Skin epidermis (tissue), 12 donors: ENCODE measurements at regions not wholly inside any gene's neighbourhood (a gene's known extent, or its start where the extent isn't known, plus 50 kb on each side); places are given as distances from the start of the nearest gene placed in this dataset.
"Not testable (repeated sequence)": the region's sequence is repeated elsewhere in the genome, so short reads cannot be mapped to it uniquely, and the experiment has no call there.

Experiments used
- H3K27ac ChIP-seq, 21 experiments: fragments of 200-600 bp; sonication (generic) in 11 of 21; one replicate each; pipeline ENCODE4 v1.5.0; 2020; ENCODE audit warnings: mild to moderate bottlenecking in 3 of 21, inconsistent platforms in 2 of 21, moderate library complexity in 2 of 21
- H3K4me3 ChIP-seq, 7 experiments: fragments of 200-600 bp; sonication (generic) in 2 of 7; one replicate each; pipeline ENCODE4 v1.5.0; 2020; ENCODE audit warnings: inconsistent platforms in 2 of 7, mild to moderate bottlenecking in 2 of 7, moderate library complexity in 1 of 7

GRCh38 chr14:87282266-87282665 lies 710.7 kb downstream of the GALC start:
- no peak overlapping the region for H3K27ac ChIP-seq

GRCh38 chr14:87278415-87278814 lies 714.6 kb downstream of the GALC start:
- no peak overlapping the region for H3K4me3 ChIP-seq
- no peak overlapping the region for H3K27ac ChIP-seq

More at GRCh38 chr14:87282266-87282665, 710.7 kb downstream of the GALC start:
- no peak overlapping the region for H3K4me3 ChIP-seq

DNA sequence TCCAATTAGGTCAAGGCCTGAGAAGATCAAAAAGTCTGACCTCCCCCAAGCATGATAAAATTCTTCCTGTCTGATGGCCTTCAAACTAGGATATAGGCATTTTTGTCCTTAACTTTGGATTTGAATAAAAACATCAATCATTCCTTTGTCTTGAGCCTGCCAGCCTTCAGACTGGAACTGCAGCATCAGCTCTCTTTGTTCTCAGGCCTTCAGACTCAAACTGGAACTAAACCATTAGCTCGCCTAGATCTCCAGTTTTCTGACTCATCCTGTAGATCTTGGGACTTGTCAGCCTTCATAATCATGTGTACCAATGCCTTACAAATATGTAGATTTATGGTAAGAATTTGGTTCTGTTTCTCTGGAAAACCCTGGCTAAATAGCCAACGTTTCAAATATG lies 721.7 kb downstream of the GALC start:
- H3K27ac ChIP-seq, result no peak overlapping the region

GRCh38 chr14:87268997-87269396 lies 724.0 kb downstream of the GALC start:
- Histone ChIP-seq H3K27ac (no peak overlapping the region), H3K4me3 (no peak overlapping the region)

More for the DNA sequence above, 721.7 kb downstream of the GALC start:
- H3K4me3 ChIP-seq, result no peak overlapping the region

DNA sequence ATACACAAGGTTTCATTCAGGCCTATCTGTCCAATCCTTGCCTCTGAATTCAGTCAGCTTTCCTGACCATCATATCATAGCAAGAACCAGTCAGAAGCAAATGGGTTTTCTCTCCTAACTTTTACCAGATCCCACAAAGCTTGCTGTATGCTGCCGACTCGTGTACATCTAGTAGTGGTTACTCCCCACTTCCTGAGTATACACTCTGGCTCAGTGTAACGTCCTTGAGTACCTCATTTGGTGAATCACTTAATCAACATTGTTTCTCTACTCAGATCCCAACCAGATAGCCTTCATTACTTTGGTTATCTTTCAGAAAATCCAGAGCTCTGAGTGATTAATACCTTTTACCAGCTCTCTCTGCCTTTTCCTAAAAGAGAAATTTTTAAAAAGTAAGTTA lies 728.2 kb downstream of the GALC start:
- H3K27ac ChIP-seq, result no peak overlapping the region

GRCh38 chr14:87264272-87264785 lies 728.7 kb downstream of the GALC start:
- Histone ChIP-seq H3K4me3 (no peak overlapping the region), H3K27ac (no peak overlapping the region)

More for the DNA sequence above, 728.2 kb downstream of the GALC start:
- H3K4me3 ChIP-seq, result no peak overlapping the region

- Histone ChIP-seq H3K4me3 (no peak overlapping the region), H3K27ac (no peak overlapping the region)
Observed at GRCh38 chr14:87261621-87262020, 731.4 kb downstream of the GALC start.

DNA sequence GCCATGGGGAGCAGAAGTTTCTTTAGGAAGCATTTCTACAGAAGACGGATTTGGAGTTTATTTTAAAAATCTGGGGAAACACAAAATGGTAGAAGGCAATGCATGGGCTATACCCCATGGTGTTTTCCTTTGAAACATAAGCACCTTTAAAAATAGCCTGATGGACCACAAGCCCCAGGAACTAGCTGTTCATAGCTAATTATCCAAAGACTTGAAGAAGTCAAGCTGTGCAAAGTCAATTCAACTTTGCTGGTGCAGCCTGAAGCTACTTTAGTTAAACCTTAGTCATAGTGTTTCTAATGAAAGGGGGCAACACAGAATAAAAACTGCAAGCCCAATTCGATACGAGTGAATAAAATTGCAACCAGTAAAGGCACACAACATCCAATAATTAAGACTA lies 732.5 kb downstream of the GALC start:
- H3K4me3 ChIP-seq, result no peak overlapping the region
- H3K27ac ChIP-seq, result no peak overlapping the region

GRCh38 chr14:87257421-87257820 lies 735.6 kb downstream of the GALC start:
- no peak overlapping the region for H3K4me3 ChIP-seq

GRCh38 chr14:87255058-87255457 lies 737.9 kb downstream of the GALC start:
- H3K27ac ChIP-seq, result no peak overlapping the region

More at GRCh38 chr14:87257421-87257820, 735.6 kb downstream of the GALC start:
- no peak overlapping the region for H3K27ac ChIP-seq

GRCh38 chr14:87254331-87254874 lies 738.6 kb downstream of the GALC start:
- no peak overlapping the region for H3K4me3 ChIP-seq
- H3K27ac ChIP-seq, result no peak overlapping the region

More at GRCh38 chr14:87255058-87255457, 737.9 kb downstream of the GALC start:
- no peak overlapping the region for H3K4me3 ChIP-seq

DNA sequence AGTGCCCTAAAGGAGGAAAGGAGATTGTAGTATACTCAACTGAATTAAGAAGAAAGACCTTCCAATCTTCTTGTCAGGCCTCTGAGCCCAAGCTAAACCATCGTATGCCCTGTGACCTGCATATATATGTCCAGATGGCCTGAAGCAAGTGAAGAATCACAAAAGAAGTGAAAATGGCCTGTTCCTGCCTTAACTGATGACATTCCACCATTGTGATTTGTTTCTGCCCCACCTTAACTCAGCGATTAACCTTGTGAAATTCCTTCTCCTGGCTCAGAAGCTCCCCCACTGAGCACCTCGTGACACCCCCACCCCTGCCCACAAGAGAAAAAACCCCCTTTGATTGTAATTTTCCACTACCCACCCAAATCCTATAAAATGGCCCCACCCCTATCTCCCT lies 739.2 kb downstream of the GALC start:
- H3K27ac ChIP-seq, H3K4me3 ChIP-seq: not testable (repeated sequence)

- H3K4me3 ChIP-seq, result no peak overlapping the region
Observed at GRCh38 chr14:87252103-87252502, 740.9 kb downstream of the GALC start.

GRCh38 chr14:87251011-87251410 lies 742.0 kb downstream of the GALC start:
- no peak overlapping the region for H3K27ac ChIP-seq

More at GRCh38 chr14:87252103-87252502, 740.9 kb downstream of the GALC start:
- no peak overlapping the region for H3K27ac ChIP-seq

DNA sequence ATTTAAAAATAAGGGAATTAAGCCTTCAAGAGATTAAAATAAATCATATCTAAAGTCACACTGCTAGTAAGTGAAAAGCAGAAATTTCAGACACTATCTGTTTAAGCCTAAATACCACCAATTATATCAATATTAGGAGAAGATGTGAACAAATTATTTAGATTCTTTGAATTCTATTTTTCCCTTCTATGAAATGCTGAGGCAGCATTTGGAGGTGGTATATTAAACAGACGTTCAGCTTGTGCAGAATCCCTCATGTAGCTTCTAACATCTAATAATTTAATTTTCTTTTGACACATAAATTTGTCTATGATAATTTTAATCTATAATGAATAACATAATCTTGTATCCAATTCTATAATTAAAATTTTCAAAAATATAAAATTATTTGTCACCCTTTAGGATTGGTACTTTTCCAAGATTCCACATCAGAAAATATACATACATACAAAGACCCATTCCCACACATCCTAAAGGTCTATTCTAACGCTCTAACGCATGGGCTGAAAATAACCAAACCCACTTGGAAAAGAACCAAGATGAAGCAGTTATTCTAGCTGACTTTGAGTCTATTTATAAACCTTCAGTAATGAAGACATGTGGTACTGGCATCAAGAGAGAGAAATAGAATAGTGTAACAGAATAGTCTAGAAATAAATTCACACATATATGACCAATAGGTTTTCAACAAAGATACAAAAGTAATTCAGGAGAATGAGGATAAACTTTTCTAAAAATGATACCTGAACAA lies 751.8 kb downstream of the GALC start:
- H3K4me3 ChIP-seq, result no peak overlapping the region
- no peak overlapping the region for H3K27ac ChIP-seq

More at GRCh38 chr14:87251011-87251410, 742.0 kb downstream of the GALC start:
- H3K4me3 ChIP-seq, result no peak overlapping the region

DNA sequence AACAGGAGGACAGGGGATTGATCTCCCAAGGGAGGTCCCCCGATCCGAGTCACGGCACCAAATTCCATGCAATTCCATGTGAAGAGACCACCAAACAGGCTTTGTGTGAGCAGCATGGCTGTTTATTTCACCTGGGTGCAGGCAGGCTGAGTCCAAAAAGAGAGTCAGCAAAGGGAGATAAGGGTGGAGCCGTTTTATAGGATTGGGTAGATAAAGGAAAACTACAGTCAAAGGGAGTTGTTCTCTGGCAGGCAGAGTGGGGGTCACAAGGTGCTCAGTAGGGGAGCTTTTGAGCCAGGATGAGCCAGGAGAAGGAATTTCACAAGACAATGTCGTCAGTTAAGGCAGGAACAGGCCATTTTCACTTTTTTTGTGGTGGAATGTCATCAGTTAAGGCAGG lies 752.7 kb downstream of the GALC start:
- H3K27ac ChIP-seq, H3K4me3 ChIP-seq: not testable (repeated sequence)

DNA sequence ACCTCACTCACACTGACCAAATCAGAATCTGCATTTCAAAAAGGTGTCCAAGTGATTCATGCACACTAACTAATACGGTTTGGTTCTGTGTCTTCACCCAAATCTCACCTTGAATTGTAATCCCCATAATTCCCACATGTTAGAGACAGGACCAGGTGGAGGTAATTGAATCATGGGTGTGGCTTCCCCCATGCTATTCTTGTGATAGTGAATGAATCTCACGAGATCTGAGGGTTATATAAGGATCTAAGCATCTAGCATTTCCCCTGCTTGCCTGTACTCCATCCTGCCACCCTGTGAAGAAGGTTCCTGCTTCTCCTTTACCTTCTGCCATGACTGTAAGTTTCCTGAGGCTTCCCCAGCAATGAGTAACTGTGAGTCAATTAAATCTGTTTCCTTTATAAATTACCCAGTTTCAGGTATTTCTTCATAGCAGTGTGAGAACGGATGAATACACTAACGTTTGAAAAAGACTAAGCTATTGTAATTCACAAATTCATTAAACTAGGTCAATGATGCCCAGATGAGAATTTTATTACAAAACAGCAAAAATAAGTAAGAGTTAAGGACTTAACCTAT lies 759.1 kb downstream of the GALC start:
- Histone ChIP-seq H3K27ac (no peak overlapping the region), H3K4me3 (no peak overlapping the region)

DNA sequence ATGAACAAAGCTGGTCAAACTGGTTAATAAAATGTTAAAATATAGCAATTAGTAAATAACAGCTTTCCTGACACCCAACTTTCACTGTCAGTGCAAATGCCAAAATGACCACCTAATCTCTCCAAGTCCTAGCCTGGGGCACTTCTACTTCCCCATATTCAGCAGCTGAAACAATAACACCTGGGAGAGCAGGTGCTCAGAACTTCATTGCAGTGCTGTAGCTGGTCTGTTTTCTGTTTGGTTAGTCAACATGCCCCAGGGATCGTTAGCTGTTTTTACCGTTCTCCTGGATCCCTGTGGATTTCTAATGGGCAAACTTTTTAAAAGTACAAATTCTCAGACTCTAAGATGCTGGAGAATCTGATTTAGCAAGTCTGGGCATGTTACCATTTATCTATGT lies 759.7 kb downstream of the GALC start:
- H3K4me3 ChIP-seq, result no peak overlapping the region
- H3K27ac ChIP-seq, result no peak overlapping the region

GRCh38 chr14:87231336-87232026 lies 761.5 kb downstream of the GALC start:
- H3K27ac ChIP-seq, result no peak overlapping the region
- H3K4me3 ChIP-seq, result no peak overlapping the region

GRCh38 chr14:87230726-87231125 lies 762.3 kb downstream of the GALC start:
- Histone ChIP-seq H3K27ac (no peak overlapping the region), H3K4me3 (no peak overlapping the region)
